HG03108 (cell line): ENCODE measurements at regions not wholly inside any gene's neighbourhood (a gene's known extent, or its start where the extent isn't known, plus 50 kb on each side); places are given as distances from the start of the nearest gene placed in this dataset.

Source experiments
- ATAC-seq: cut with Tn5 transposase; IDR thresholded peaks from one replicate; pipeline ENCODE4 v1.9.1; 2021; ENCODE audit warnings: moderate library complexity; ENCODE audit not compliant: unreplicated experiment

- ATAC-seq, result no peak
Measured at GRCh38 chr4:147343692-147344091, 137.2 kb upstream of the EDNRA start.

DNA sequence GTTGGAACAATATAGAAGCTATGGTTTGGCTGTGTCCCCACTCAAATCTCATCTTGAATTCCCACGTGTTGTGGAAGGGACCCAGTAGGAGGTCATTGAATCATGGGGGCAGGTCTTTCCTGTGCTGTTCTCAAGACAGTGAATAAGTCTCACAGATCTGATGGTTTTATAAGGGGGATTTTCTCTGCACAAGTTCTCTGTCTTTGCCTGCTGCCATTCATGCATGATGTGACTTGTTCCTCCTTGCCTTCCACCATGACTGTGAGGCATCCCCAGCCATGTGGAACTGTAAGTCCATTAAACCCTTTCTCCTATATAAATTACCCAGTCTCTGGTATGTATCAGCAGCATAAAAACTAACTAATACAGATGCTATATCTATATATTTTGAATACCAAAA is 135.2 kb upstream of the EDNRA start:
- ATAC-seq, result no peak

DNA sequence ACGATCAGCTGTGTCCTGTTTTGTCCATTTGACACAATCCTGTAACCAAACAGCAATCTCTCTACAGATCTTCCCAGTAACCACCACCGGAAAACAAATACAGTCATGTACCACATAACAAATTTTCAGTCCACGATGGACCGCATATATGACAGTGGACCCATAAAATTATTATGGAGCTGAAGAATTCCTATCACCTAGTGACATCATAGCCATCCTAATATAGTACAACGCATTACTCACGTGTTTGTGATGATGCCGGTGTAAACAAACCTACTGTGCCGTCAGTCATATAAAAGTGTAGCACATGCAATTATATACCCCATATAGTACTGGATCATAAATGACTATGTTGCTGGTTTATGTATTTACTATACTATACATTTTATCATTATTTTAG is 133.7 kb upstream of the EDNRA start:
- no peak for ATAC-seq

DNA sequence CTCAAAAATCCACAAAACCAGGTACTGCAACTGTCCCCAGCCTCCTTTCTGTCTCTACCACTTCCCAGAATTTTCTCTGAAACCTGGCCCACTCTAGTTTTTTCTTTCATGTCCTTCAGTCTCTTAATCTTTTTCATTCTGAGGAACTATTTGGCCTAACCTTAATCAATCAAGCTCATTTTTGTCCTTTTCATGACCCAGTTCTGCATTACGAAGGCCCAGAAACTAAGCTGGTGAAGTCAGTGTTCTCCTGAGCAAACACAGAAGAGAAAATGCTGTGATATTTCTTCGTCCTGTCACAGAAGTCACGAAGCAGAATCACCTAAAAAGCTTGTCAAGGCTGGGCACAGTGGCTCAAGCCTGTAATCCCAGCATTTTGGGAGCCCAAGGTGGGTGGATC is 131.7 kb upstream of the EDNRA start:
- no peak for ATAC-seq

DNA sequence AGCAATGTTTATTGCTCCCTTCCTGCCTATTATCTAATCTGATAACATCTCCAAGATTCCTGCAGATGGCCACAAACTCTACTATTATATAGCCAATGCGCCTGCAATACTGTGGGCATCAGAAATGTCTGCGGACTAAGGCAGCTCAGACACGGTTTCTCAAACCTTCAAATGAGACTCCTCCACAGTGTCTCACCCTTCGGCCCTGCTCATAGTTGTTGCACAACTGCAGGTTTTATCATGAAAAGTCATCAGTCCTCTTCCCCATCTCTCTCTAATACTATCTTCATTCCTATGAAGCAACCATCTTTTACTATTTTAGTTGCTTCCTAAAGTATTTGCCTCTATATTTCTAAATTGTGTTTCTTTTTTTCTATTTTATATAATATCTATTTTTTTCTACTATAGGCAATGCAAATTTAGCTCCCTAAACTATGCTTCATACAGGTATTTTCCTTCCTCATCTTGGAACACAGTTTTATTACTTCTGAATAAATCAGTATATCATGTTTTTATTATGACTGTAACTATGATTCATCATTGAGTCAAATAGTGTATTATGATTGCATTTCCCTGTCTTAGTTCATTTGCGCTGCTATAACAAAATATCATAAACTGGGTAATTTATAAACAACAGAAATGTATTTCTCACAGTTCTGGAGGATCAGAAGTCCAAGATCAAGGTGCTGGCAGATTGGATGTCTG is 129.7 kb upstream of the EDNRA start:
- ATAC-seq, result no peak

DNA sequence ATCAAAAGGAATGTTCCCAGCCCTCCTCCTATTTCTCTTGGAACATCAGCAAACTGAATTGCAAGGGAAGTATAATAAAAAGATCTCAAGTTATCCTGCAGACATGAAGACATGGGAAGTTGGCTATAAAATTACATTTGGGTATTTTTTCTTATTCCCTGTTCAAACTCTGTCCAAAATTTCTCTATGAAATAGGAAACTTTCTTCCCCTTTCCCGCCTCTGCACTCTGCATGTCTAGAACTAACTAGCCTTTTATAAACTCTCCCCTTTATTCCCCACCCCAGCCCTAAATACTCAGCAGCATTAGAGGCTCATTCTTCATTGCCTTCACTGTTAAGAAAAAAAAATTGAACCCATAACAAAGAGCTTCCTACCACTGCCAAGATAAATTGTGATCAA is 126.7 kb upstream of the EDNRA start:
- no peak for ATAC-seq

- ATAC-seq, result no peak
Measured at GRCh38 chr4:147355032-147355656, 125.8 kb upstream of the EDNRA start.

GRCh38 chr4:147355847-147356246 is 125.0 kb upstream of the EDNRA start:
- ATAC-seq, result no peak

DNA sequence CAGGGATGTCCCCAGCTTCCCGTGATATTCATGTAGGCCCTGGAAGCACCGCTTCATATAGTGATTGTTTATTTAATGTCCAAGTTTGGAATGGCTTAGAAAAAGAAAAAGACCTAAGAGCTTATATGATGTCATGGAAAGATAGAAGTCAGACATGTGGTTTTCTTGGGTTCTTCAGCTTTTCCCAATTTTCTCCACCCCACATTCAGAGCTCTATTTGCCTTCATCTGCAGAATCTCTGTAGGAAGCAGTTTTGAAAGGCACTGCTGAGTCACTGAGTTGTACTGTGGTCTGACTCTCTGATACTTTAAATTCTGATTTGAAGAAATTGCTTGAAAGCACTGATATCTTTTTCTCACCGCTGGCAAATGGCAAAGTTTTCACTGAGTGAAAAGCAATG is 120.6 kb upstream of the EDNRA start:
- ATAC-seq, result no peak

DNA sequence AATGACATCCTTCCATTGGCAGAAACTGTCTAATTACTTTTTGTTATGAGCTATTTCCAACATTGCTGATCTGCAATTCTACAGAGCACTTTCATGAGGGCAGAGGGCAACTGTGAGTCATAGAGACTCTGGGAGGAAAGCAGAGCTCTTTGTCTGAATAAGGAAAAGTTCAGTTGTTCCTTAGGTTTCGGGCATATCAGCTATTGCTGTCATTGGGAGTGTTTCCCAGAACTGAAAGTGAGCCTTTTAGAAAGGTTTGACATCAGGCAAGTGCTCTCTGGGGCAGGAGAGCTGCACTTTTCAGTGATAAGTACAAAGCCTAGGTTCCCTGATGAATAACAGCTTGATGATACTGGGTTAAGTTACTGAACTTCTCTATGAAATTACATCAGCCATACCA is 119.2 kb upstream of the EDNRA start:
- no peak for ATAC-seq

GRCh38 chr4:147362938-147363337 is 118.0 kb upstream of the EDNRA start:
- ATAC-seq, result no peak

- ATAC-seq, result no peak
Measured at GRCh38 chr4:147363514-147363913, 117.4 kb upstream of the EDNRA start.

- ATAC-seq, result no peak
Measured at GRCh38 chr4:147365396-147365795, 115.5 kb upstream of the EDNRA start.

- no peak for ATAC-seq
Measured at GRCh38 chr4:147366164-147366563, 114.7 kb upstream of the EDNRA start.

GRCh38 chr4:147367891-147368290 is 113.0 kb upstream of the EDNRA start:
- no peak for ATAC-seq

DNA sequence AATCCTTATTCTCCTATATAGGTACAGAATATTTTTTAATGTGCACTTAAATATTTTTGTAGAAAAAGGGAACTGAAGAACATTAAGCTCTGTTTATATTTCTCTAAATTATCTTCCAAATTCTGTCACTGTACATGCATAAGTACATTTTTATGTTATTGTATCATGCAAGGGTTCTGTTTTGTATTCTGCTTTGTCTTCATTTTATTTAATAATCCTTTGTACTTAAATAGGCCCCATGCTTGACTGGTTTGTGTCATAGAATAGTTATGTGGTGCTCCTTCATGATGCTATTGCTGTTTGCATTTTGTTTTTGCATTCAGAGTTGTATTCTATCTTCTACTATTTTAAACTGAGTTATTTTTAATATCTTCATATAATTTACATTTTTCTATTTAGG is 111.9 kb upstream of the EDNRA start:
- no peak for ATAC-seq

- ATAC-seq, result no peak
Measured at GRCh38 chr4:147370473-147370872, 110.4 kb upstream of the EDNRA start.

DNA sequence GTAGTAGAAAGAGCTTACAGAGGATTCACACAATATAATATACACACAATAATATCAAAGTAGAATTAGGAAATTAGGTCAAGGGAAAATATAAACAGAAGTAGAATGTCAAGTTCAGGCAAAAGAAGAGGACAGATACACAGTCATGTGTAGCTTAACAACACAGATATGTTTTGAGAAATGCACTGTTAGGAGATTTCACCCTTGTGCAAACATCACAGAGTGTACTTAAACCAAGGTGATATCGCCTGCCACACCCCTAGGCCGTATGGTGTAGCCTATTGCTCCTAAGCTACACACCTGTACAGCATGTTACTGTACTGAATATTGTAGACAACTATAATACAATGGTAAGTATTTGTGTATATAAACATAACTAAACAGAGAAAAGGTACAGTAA is 110.0 kb upstream of the EDNRA start:
- no peak for ATAC-seq

GRCh38 chr4:147371661-147372060 is 109.2 kb upstream of the EDNRA start:
- no peak for ATAC-seq

- no peak for ATAC-seq
Measured at GRCh38 chr4:147378780-147379179, 102.1 kb upstream of the EDNRA start.

DNA sequence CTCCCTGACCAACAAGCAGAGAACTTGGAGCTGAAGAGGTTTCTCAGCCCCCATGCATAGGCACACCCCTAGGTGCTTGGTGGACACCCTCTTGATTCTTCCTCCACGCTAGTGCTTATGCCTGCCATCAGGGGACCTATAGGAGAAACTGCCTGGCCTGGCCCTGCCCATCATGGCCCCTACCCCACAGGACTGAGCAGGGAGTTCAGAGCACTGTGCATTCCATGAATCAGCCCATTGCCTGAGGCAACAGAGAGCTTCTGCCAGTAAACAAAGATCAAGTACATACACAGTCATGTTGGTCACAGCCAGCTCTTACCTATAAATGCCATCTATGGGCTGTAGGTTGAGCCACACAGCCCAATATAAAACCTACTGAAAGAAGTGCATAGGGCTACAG is 99.1 kb upstream of the EDNRA start:
- ATAC-seq, result no peak

DNA sequence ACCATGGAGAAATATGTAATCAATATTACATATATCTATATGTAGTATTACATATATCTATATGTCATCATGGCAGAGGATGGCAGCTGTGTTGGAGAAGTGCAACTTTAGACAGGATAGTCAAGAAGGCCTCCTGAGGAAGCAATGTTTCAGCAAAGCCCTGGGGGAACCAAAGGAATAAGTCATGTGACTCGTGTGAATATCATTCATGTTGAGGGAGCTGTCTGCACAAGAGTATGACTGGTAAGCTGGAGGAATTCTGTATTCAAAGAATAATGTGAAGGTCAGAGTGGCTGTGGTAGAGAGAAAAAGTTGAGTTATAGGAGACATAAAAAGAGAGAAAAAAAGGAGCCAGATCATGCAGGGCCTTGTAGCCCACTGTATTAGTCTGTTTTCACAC is 92.9 kb upstream of the EDNRA start:
- no peak for ATAC-seq

- no peak for ATAC-seq
Measured at GRCh38 chr4:147396105-147396504, 84.8 kb upstream of the EDNRA start.
